ENCODE measurements at regions not wholly inside any gene's neighbourhood (a gene's known extent, or its start where the extent isn't known, plus 50 kb on each side); places are given as distances from the start of the nearest gene placed in this dataset.

- no peak overlapping the region for H3K4me3 Mint-ChIP-seq
- peaks cover 4% of the 10 kb centered on the region for H3K36me3 Mint-ChIP-seq
- H3K27me3 Mint-ChIP-seq: no peaks in the 10 kb centered on the region
- no peaks in the 10 kb centered on the region for H3K9me3 Mint-ChIP-seq
- no peak overlapping the region for H3K27ac Mint-ChIP-seq
- DNase-seq (ENCODE audit: extremely low spot score, unreplicated experiment): no peak
- H3K4me1 Mint-ChIP-seq (ENCODE audit: unreplicated experiment): no peaks in the 10 kb centered on the region
- TF ChIP-seq, protein P1, sequence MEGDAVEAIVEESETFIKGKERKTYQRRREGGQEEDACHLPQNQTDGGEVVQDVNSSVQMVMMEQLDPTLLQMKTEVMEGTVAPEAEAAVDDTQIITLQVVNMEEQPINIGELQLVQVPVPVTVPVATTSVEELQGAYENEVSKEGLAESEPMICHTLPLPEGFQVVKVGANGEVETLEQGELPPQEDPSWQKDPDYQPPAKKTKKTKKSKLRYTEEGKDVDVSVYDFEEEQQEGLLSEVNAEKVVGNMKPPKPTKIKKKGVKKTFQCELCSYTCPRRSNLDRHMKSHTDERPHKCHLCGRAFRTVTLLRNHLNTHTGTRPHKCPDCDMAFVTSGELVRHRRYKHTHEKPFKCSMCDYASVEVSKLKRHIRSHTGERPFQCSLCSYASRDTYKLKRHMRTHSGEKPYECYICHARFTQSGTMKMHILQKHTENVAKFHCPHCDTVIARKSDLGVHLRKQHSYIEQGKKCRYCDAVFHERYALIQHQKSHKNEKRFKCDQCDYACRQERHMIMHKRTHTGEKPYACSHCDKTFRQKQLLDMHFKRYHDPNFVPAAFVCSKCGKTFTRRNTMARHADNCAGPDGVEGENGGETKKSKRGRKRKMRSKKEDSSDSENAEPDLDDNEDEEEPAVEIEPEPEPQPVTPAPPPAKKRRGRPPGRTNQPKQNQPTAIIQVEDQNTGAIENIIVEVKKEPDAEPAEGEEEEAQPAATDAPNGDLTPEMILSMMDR (conservative IDR thresholded peaks at IDR 0.05): no peak
Measured at GRCh38 chr12:25424211-25424731, 128.8 kb downstream of the LMNTD1 start.

GRCh38 chr12:25423355-25424050 is 129.6 kb downstream of the LMNTD1 start:
- Mint-ChIP-seq H3K36me3 (peaks cover 4% of the 10 kb centered on the region), H3K4me1 (ENCODE audit: unreplicated experiment) (no peaks in the 10 kb centered on the region), H3K4me3 (no peak overlapping the region), H3K27ac (no peak overlapping the region), H3K9me3 (no peaks in the 10 kb centered on the region), H3K27me3 (no peaks in the 10 kb centered on the region)
- TF ChIP-seq, protein P1 (conservative IDR thresholded peaks at IDR 0.05): no peak
- DNase-seq (ENCODE audit: extremely low spot score, unreplicated experiment): no peak

DNA sequence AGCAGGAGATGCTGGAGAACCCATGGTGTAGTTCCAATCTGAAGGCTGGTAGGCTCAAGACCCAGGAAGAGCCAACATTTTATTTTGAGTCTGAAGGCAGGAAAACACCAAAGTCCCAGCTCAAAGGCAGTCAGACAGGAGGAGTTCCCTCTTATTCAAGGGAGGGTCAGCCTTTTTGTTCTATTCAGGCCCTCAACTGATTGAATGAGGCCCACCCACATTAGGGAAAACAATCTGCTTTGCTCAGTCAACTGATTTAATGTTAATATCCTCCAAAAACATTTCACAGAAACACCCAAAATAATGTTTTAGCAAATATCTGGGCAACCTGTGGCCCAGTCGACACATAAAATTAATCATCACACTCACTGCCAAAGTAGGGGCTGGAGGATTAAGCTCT is 130.8 kb downstream of the LMNTD1 start:
- no peaks in the 10 kb centered on the region for H3K27me3 Mint-ChIP-seq
- TF ChIP-seq, protein P1 (conservative IDR thresholded peaks at IDR 0.05): no peak
- H3K27ac Mint-ChIP-seq: no peak overlapping the region
- no peaks in the 10 kb centered on the region for H3K4me1 Mint-ChIP-seq (ENCODE audit: unreplicated experiment)
- DNase-seq (ENCODE audit: extremely low spot score, unreplicated experiment): no peak
- H3K4me3 Mint-ChIP-seq: no peak overlapping the region
- H3K36me3 Mint-ChIP-seq: no peaks in the 10 kb centered on the region
- H3K9me3 Mint-ChIP-seq: no peaks in the 10 kb centered on the region

- DNase-seq (ENCODE audit: extremely low spot score, unreplicated experiment): no peak
- Mint-ChIP-seq H3K27me3 (no peaks in the 10 kb centered on the region), H3K9me3 (no peaks in the 10 kb centered on the region), H3K36me3 (no peaks in the 10 kb centered on the region), H3K4me3 (no peak overlapping the region), H3K27ac (no peak overlapping the region), H3K4me1 (ENCODE audit: unreplicated experiment) (no peaks in the 10 kb centered on the region)
- TF ChIP-seq, protein P1 (conservative IDR thresholded peaks at IDR 0.05): no peak
Measured at GRCh38 chr12:25421651-25422167, 131.4 kb downstream of the LMNTD1 start.

DNA sequence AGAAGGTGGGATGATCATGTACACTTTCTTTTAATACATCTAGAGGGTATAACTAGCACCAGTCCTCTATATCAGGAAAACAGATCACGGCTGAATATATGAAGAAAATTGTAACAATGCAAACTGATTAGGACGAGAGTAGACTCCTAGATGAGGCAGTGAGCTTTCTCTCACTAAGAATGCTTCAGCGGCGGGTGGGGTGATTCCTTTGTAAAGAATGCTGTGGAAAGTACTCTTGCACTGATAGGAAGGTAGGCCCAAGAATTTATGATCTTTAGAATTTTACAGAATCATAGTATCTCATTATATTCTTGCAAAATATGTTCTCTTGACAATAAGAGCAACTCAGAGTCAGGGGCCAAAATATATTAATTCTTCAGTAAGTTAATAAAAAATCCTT is 133.0 kb downstream of the LMNTD1 start:
- Mint-ChIP-seq H3K4me1 (ENCODE audit: unreplicated experiment) (no peaks in the 10 kb centered on the region), H3K27ac (no peak overlapping the region), H3K9me3 (no peaks in the 10 kb centered on the region), H3K36me3 (peaks cover 4% of the 10 kb centered on the region), H3K4me3 (no peak overlapping the region), H3K27me3 (no peaks in the 10 kb centered on the region)
- TF ChIP-seq, protein P1 (conservative IDR thresholded peaks at IDR 0.05): no peak
- DNase-seq (ENCODE audit: extremely low spot score, unreplicated experiment): no peak
